ENCODE measurements at regions not wholly inside any gene's neighbourhood (a gene's known extent, or its start where the extent isn't known, plus 50 kb on each side); places are given as distances from the start of the nearest gene placed in this dataset.
"Not testable (repeated sequence)": the region's sequence is repeated elsewhere in the genome, so short reads cannot be mapped to it uniquely, and the experiment has no call there.

DNA sequence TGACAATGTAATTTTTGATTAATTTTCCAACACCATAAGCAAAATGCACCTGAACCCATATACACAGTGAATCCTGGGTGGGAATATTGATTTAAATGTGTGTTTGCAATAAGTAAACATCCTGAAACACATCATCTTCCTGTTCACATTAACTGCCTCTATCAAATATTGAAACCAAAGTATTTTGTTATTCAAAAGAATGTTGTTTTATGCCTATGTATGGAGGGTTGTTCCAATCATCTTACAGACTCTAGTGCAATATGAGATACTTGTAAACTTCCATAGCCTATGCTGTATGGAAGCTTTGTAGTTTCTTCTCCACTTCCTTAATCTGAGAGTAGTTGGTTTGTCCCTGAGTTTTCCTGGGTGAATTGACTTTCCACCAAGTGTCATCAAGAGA, 105.4 kb upstream of the SLC7A11 start:
- no peak for DNase-seq

DNA sequence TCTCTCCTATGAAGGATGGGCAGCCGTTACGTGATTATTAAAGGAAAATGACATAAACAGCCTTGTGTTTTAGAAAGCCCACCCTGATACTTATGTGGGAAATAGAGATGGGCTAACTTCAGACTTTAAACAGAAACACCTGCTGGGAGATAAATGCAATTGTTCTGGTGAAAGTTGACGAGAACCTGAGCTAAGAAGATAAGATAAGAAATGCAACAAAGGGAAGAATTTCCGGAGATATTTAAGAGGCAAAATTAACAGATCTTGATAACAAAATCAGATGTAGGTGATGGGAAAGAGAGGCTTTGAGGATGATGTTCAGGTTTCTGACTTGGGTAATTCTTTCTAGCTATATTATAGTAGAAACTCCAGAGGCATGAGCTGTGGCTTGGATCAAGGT, 102.7 kb upstream of the SLC7A11 start:
- DNase-seq = no peak

DNA sequence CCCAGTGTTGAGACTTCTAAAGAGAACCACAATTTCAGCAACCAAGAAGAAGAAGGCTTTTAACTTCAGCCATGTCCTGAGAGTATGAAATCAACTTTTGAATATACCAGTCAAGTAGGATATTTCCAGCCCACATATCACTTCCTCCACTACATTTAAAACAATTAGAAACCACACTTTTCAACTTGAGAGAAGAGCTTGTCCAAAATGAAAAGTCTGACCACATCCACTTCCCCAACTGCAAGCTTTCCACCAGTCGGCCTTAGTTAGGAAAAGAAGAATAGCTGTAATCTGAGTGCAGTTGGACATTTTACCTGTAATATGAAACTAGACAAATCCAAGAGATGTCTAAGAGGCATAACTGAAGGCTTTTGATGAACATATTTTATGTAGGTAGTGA, 101.9 kb upstream of the SLC7A11 start:
- no peak for DNase-seq

DNA sequence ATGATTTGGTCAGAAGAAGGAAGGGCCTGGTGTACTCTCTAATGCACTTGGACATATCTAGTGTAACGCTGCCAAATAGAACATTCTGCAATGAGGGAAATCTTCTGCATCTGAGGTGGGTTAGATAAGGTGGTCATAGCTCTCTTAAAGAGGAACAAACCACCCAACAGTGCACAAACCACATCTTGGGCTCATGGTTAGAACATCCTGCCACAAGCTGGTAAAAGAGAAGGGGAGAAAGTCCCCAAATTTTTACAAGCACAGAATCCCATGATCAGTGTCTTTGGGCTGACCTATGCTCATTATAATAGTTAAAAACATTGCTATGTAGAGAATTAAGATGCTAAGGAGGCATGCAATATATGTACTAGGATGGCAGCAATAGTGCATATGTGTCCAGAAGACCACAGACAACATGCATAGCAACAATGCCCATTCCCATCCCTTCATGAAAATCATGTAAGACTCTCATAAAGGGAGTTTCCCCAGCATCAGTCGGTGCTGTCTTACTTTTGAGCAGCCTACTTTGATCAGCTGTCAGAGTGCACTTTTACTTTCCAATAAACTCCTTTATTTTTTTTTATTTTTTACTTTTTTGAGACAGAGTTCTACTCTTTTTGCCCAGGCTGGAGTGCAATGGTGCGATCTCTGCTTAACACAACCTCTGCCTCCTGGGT, 99.7 kb upstream of the SLC7A11 start:
- DNase-seq = no peak

DNA sequence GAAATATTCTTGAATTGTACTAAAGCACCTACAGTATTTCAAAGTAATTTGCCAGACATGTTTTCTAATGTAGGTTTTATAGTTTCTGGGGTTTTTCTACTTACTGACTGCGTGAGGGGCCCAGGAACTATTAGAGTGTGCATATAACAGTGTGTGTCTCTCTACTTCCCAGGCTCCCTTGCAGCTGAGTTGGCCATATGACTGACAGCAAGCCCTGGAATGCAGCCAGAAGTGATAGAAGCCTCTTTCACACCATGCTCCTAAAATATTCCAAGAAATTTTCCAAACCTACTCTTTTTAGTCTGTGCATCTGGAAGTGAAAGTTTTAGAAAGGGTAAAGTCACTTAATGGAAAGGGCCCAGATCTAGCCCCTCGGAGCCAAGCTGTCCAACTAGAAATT, 96.7 kb upstream of the SLC7A11 start:
- no peak for DNase-seq

DNA sequence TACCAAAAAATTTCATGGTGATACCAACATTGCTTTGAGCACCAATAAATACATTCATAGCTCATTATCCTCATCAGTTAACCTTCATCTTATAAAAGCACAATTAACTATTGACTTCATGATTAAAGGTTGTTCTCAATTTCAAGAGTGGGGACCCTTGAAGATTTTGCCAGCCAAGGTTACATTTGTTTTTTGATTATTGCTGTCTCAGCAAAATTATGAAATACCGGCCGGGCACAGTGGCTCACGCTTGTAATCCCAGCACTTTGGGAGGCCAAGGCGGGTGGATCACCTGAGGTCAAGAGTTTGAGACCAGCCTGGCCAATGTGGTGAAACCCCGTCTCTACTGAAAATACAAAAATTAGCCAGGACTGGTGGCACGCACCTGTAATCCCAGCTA, 96.1 kb upstream of the SLC7A11 start:
- not testable (repeated sequence) for DNase-seq

DNA sequence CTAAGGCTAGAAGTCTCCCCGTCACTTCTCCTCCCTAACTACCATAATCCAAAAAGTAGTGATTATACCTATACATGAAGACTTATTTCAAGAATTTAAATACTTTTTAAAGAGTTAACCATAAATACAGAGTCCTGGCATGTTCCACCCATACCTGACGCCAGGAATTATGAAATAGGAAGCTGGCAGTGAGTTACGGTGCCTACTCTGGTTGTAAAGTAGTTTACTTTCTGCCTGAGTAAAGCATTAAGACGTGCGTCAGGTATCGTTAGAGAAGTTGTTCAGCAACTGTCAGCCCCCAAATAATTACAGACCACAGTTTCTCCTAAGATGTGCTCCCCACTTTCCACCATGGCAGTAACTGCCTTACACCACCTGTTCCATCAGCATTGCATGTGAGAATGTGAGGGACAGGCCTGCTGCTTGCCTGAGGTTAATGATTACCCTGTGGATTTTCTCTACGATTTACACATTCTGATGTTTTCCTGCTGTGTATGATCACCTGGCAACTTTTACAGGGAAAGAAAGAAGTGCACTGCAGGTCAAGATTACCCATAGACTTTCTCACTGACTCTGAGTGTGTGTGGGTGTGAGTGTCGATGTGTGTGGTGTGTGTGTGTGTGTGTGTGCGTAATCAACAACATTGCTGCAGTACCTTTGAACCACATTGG, 92.3 kb upstream of the SLC7A11 start:
- no peak for DNase-seq

DNA sequence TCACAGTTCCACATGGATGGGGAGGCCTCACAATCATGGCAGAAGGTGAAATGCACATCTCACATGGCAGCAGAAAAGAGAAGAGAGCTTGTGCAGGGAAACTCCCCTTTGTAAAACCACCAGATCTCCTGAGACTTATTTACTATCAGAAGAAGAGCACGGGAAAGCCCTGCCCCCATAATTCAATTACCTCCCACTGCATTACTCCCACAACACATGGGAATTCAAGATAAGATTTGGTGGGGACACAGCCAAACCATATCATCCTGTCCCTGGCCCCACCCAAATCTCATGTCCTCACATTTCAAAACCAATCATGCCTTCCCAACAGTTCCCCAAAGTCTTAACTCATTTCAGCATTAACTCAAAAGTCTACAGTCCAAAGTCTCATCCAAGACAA, 90.3 kb upstream of the SLC7A11 start:
- not testable (repeated sequence) for DNase-seq

DNA sequence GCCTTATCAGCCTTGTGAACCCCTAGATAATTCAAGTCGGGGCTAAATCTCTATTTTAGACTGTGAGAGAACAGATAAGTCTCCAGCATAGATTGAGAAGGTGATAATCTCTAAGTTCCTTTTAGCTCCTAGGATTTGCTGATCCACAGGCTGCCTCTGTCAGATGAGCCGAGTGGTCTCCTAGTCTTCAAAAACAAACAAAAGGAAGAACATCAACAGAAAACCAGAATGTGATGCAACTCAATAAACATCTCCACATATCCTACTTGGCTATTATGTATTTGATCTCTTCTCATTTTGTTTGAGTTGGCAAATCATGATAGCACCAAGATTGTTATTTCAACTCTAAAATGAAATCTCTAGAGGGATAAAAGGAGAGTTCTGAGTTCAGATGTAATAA, 88.4 kb upstream of the SLC7A11 start:
- no peak for DNase-seq

DNA sequence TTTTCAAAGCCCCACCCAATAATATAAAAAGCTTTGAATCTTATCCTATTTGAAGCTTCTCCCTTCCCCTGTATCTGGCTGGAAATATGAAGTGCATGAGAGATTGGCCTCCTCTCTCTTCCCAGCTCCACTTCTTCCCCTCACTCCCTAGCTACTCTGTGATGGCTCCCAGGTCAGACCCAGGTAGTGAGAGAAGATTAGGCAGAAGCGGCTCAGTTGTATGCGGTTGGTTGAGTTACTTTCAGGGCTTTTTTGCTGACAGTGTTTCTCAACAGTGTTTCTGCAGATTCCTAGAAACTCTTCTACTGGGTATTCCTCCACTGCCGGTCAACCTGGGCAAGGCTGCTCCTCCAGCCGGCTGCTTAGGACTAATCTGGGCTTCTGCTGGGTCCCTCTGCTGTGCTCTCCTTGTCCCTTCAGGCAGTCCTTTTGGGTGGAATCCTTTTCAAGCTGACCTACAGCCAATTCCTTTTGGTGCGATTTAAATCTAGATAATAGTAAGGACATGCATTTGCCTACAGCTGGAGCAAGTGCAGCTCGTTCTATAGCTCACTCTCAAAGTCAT, 87.4 kb upstream of the SLC7A11 start:
- DNase-seq = no peak

DNA sequence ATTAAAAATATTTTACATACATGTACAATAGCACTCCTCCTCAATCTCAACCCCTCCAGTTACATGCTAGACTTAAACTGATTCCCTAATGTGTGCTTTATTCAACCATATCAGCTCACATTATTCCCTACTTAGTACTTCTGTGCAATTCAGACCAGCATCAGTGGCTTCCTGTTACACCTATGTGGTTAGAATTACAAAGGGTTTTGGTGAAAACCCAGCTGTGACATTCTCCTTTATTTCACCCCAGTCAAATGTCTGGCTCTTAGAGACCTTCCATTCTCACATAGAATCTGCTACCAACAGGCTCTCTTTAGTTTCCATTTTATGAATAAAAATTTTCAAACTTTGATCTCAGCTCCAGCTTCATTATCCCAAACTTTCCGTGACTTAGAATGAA, 85.2 kb upstream of the SLC7A11 start:
- no peak for DNase-seq

DNA sequence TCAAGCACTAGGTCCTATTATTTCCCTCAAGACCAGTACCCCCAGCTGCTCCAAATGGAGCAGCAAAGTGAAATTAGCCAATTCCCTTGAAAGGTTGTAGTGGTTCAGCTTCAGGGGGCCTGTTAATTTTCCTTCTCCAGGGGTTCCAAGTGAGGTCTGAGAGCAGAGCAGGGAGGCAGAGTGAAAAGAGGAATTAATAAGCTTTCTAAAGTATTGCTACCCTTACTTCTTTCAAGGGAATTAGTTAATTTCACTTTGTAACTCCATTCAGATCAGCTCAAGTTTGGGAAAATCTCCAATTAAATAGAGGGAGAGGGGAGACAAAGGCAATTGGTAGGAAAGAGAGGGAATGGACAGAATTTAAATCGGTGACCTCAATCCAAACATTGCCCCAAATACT, 78.7 kb upstream of the SLC7A11 start:
- no peak for DNase-seq

DNA sequence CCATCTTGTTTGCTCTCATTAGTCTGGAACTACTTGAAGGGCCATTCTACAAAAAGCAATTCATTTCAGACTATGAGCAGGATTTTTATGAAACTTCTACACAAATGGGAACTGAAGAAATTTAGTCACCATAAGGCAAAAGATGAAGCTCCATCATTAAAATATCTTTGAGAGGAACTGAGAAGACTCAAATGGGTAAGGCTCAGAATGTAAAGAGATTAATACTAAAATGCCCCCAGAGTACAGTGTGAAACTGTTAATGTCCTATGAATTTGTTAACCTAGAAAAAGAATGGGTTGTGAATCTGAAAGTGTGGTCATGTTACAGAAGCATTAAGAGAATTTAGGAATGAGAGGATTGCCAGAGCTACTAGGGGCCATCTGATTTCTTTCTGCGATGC, 77.9 kb upstream of the SLC7A11 start:
- no peak for DNase-seq

DNA sequence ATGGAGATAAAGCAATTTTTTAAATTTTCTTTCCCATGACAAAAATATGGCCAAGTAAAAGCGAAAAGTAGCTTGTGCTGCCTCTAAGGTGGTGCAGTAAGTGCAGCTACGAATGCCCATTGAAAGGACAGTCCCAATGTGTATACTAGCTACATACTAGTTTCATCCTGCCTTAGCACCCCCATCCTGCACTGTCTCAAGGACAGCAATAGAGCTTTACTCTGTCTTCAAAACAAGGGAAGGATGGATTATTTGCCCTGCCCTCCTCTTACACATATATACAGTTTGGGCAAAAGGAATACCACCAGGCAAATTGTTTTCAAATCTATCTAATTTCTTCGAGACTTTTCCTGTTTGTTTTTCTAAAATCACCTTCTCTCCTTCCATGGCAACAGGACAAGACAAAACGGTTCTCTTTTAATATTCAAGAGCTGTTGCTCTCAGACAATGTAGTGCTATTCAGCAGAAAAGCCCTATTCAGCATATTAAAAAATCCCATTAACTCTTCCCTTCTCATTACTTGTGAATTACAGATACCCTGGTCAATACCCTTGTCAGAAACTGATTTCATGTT, 75.1 kb upstream of the SLC7A11 start:
- no peak for DNase-seq

DNA sequence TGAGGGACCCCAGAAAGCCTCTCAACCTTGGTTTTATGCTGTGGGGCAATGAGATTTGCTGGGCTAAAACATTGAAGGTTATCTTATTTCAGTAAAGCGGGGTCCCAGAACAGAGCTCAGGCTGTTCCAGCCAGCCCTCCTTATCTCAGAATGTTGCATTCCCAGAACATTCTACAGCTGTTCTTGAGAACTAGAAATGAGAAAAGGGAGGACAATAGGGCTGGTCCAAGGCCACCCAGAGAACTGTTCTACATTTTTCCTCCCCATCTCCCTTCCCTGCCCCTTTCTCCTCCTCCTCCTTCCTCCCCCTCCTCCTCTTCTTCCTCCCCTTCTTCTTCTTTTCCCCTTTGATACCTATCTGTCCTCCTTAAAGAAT, 70.4 kb upstream of the SLC7A11 start:
- no peak for DNase-seq

DNA sequence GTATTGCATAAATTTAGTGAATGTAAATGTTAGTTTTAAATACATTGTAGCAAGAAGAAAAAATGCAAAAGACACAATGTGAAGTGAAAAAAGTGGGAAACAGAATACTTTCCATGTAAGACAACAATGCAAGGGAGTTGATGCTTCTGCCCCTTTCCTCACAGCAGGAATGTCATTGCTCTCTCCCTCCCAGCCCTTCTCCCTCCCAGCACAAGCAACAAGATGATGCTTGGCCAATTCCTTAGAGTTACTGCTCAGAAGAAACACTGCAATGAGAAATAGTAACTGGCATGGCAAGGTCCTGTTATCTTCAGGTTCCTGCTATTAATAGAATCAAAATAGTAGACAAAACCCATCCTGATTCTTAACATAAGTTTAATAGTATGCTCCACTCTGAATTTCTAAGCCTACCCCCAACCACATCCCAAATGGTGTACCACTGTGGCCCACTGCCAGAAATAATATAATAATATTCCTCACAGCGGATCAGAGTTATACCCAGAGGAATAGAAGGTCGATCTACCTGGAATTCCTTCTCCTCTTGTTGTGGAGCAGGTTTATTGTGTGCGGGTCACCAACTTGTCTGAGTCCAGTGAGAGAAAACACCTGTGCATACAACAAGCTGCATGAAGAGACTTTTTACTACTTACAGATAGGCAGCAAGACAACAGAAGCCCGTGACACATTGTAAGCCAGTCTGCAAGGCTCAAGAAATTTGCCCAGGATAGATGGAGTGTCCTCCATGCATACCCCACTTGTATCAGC, 69.8 kb upstream of the SLC7A11 start:
- no peak for DNase-seq

DNA sequence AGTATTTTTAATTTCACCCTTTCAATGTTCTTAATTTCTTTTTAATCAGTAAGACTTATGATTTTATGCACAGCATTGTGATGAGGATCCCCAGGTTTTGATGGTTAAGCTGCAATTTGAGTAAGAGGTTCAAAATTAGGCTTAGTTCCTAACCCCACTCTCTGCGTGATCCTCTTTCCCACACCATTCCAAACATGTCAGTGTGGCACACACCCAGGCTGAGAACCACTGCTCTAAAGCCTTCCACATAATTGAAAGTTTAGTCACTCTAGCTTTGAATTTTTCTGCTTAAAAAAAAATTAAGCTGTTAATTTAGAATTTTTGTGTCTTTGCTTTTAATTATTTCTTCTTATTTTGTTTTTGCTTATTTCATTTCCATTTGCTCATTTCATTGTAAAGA, 68.8 kb upstream of the SLC7A11 start:
- no peak for DNase-seq

DNA sequence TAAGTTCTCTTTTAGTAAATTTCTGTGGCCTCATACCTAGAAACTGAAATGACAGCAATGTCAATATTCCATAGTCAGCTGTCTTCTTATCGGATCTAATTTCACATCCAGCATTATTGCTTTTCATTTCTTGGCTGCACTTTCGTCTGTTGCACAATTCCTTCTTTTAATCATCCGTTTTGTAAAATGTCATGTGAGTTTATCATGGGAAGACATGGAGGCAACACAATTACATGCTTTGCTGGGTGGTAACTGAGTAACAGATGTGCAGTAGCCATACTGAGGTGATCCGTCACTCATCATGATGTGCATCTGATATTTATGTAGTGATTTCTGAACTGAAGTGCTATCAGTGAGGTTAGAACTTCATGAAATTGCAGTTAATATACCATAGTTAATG, 68.3 kb upstream of the SLC7A11 start:
- DNase-seq = no peak

DNA sequence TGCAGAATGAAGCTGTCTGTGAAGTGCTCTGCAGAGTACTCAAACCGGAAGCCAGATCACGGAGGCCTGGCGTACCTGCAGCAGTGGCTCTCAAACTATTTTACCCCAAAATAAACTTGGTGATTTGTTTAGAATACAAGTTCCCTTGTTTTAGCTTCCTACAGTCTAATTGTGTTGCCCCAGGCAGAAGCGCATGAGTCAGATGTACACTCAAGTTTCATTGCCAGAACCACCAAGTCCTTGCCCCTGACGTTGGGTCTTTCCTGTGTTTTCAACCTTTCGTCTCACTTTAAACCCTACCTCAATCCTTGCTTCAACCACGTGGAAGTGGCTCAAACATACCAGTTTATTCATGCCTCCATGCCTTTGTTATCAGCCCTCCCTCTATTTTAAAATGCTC, 66.2 kb upstream of the SLC7A11 start:
- no peak for DNase-seq

DNA sequence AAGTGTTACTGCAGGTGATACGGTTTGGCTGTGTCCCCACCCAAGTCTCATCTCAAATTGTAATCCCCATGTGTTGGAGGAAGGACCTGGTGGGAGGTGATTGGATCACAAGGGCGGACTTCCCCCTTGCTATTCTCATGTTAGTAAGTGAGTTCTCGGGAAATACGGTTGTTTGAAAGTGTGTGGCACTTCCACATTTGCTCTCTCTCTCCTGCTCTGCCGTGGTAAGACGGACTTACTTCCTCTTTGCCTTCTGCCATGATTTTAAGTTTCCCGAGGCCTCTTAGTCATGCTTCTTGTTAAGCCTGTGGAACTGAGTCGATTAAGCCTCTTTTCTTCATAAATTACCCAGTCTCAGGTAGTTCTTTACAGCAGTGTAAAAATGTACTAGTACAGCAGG, 65.2 kb upstream of the SLC7A11 start:
- no peak for DNase-seq

DNA sequence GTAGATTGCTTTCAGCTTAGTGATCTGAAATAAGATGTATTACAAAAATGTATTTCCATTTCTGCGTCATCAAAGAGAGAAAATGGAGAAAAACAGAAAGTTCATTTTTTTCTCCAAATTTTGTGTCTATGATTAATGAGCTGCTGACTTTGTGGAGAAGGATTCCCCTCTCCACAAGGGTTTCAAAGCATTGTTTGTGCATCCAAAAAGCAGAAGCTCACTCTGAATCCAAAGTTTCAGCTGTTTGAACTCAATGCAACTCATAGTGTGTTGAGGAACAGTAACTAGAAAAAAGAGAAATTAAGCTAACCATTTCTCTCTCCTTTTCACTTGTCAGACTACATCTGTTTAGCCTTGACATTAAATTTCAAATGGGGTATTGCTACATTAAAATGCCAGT, 62.9 kb upstream of the SLC7A11 start:
- no peak for DNase-seq

DNA sequence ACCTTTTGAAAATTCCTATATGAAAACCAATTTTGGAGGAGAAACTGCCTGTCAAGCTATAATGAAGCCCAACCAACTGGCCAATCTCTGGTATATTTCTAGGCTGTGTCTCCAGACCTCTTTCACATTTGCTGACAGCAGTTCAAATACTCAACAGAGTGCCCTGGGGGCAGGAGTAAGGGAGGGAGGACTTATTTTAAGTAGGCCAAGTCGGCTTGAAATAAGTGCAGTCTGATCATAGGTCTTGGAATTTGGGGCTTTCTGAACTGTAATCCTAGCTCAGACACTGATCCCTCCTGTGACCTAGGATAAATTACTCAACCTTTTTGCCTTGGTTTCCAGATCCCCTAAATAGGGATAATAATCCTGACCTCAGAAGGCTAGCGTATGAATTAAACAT, 59.4 kb upstream of the SLC7A11 start:
- no peak for DNase-seq

DNA sequence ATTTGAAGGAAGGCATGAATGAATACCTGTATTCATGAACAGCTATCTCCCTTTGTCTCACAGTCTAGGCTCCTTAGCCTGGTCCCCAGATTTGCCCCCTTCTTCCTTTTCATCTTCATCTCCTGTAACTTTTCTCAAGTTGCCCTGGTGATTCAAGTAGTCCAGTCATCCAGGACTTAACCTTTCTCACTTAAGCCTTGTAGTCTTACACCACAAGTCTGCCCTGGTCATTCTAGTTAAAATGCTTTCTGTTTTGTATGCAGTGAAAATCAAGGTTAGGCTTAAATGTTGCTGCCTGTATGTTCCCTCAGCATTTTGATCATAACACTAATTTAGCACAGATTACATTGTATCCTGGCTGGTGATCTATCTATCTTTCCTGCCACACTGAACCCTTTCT, 58.5 kb upstream of the SLC7A11 start:
- no peak for DNase-seq

DNA sequence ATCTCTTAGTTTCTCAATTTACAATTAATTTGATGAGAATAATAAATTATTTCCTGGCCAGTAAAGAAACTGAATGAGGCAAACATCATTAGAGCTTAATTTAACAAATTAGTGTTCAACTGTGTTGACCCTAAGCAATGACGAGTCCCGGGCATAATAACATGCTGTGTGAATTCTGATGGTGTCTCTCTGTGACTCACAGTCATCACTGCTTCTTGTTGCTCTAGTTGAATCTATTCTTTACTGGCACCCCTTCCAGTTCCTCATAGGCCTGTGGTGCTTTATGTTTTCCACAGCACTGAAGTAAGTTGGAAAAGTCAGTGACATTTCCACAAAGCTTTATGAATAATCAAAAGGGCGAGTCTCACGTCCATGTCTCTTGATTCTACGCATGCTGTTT, 57.7 kb upstream of the SLC7A11 start:
- no peak for DNase-seq

All from DMS79 (cell line).